ENCODE measurements at regions not wholly inside any gene's neighbourhood (a gene's known extent, or its start where the extent isn't known, plus 50 kb on each side); places are given as distances from the start of the nearest gene placed in this dataset.

GRCh38 chr13:90188351-90188636 is 1159.2 kb upstream of the MIR17HG start:
- TF ChIP-seq POLR2A (IDR thresholded peaks at IDR 0.05; ENCODE audit: low read depth, low read length): no peak
- TF ChIP-seq TAF1 (IDR thresholded peaks at IDR 0.05; ENCODE audit: borderline replicate concordance, low read depth, low read length): no peak

All from GM12892 (cell line).